NCI-H510A treated with DMSO at 0.1 percent for 48 hours (cell line): ENCODE measurements at regions not wholly inside any gene's neighbourhood (a gene's known extent, or its start where the extent isn't known, plus 50 kb on each side); places are given as distances from the start of the nearest gene placed in this dataset.

Experiments
- DNase-seq: peaks from one replicate; lab custom pipeline; 2025; lab: John Stamatoyannopoulos, UW

DNA sequence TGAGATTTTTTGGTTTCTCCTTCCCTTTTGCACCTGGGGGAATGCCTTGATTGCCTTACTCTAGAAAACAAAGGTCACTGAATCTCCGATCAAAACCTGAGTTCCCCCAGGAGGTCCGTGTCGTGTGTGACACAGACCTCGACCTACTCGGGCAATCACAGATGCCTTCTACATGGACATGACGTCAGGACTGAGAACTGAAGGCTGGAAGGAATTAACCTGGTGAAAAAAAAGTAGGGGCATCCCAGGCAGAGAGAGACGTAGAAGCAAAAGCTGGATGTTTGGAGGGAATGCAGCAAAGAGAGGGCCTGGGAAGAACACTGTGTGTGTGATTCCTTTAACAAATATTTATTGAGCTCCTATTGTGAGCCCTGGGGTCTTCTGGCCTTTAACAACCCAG is 178.0 kb downstream of the PRDM2 start:
- no peak for DNase-seq

DNA sequence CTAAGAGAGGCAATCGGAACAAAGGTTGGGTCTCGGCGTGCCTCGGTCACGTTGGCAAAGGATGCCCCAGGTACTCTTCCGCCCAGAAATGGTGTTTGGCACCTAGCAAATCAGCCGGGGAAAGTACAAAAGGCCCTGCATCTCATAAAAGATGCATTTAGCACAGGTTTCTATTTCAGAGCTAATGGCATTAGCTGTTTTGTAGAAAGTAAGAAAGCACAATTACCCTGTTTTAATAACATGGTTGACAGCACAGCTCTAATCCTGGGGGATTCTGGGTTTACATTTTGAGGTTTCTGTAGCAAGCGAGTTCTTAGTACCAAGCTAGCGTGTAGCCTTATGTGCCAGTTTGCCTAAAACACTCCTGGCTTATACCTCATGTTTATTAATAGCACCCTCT is 178.5 kb downstream of the PRDM2 start:
- no peak for DNase-seq

DNA sequence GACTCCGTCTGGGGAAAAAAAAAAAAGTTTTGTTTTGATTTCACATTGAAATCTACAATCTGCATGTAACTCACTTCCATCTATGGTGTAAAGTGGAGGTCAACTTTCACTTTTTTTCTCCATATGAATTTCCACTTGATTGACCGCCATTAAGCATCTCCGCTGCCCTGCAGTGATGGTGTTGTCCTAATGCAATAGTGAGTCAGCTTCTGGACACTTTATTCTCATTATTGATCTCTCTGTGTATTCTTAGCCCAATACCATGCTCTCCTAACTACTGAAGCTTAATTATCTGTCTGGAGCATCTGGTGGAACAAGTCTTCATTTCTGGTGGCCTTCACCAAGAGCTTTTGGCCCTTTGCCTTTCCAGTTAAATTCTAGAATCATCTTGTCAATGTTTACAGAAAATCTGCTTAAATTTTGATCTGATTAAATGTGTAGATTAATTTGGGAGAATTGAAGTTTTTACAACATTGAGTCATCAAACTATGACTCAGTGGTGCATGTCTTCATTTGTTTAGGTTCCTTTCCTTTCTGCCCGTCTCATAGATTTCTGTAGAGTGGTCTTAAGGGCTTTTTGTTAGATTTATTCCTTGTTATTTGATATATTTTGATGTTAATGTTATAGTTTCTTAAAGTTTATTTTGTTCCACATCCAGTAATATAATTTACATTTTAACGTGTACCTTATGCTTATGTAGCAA is 181.5 kb downstream of the PRDM2 start:
- DNase-seq = no peak

DNA sequence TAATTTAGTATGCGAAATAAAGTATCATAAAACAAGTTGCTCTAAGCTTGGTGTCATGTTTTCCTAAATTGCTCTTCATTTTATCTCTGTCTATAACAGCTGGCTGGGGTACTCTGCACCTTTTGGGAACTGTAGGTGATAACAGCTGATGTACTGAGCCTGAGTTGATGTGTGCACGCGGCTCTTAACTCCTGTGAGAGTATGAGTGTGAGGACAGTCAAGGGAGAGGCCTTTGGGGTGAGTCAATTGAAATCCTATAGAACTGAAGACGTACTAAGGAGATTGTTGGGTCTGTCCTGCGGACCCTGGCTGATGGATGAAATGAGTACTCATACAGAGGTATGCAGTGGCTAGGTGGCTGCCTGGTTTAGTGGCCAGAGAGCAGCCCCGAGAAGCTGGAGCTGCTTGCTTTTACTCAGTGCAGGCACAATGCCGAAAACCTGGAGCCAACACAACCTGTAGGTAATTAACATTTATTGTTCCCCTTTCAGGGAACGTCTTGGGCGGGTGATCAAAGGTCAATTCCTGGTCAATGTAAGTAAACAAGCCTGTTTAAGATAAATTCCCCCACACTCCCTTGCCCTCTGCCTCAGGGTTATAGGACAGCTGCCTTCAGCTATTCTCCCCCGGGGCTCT is 188.5 kb downstream of the PRDM2 start:
- DNase-seq = no peak

DNA sequence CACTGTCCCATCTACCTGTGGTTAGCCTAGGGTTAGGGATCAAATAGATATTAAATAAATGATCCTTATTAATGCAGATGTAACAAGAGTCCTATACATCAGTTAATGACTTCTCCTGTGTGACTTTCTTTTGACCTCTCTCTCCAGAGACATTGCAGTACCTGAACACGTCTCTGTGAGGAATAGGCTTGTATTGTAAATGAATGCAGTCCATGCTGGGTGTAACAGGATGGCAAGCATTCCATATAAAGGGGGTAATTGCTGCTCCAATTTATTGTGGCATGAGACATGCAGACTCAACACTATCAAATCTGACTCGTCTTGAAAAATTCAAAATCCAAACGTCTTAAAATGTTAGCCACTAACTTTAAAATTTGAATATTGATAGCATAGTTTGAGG is 189.5 kb downstream of the PRDM2 start:
- no peak for DNase-seq

DNA sequence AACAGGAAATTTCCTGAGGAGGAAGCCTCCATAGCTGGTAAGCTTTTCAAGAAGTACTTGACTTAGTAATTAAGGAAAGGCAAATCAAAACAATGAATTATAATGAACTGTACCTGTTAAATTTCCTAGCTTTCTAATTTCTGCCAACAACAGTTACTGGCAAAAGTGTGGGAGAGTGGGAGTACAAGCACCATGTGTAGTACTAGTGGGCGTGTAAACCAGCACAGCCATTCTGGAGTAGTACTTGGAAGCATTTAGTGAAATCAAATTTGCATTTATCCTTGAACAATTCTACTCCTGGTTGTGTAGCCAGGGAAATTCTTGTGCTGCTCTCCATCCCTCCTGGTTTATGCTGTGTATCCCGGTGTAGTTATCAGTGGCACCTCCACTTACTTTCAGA is 190.8 kb downstream of the PRDM2 start:
- DNase-seq = no peak

DNA sequence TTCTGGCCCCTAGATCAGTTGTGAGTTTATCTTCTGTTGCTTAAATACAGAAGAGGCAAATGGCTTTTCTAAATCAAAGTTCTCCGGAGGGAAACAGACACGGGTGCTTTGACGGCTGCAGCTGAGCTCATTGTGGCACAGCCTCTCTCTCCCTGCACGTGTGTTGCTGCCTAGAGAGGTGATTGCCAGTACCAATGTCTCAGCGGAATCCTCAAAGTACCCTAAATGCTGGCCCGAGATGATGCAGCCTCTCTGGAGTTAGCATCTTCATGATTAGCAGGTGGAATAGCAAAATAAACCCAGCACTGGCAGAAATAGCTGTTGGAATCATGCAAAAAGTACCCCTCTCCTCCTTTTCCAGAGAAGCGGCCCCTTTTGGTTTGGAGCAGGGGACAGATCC is 192.2 kb downstream of the PRDM2 start:
- no peak for DNase-seq

DNA sequence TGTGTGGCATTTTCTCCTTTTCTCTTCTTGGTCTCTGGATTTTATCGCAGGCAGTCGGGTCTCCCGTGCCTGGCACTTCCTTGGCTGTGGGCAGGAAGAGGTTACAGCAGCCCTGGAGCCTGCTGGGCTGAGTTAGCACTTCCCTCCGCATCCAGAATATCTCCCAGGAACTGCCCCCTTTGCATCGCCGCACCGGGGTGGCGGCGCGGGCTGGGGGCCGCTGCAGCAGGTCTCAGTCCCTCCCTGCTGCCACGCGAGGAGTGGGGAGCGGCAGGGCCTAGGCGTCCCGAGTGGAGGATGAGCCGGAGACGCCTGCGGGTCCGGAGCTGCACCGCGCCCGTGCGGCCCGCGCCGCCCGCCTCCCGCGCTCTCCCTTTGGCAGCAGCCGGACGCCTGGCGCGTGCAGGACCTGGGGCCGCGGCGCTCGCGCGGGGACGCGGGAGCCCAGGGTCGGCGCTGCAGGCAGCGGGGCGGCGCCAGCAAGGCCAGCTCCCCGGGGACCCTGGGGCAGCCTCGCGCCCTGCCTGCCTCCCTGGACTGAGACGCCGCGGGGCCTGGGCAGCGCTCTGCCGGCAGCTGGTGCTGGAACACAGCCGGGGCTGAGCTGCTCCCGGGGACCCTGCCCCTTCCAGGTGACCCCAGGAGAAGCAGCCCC is 192.8 kb downstream of the PRDM2 start:
- peak; percentile 30 for DNase-seq

DNA sequence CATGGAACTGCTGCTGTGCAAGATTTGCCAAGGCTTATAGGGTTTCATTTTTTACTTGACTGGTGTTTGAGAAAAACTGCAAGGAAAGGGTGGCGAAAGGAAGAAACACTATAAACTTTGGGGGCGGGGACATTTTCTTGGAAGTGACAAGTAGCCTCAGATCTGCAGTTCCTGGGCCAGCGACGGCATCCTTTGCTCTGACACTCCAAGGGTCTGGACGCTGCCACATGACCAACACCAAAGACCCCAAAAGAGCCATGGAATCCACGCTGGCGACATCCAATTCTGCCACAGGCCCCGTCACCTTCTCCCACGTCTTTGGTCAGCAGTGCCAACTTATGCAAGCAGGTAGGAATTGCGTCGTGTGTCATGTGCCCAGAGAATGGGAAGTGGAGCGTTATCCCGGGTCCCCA is 193.4 kb downstream of the PRDM2 start:
- no peak for DNase-seq

DNA sequence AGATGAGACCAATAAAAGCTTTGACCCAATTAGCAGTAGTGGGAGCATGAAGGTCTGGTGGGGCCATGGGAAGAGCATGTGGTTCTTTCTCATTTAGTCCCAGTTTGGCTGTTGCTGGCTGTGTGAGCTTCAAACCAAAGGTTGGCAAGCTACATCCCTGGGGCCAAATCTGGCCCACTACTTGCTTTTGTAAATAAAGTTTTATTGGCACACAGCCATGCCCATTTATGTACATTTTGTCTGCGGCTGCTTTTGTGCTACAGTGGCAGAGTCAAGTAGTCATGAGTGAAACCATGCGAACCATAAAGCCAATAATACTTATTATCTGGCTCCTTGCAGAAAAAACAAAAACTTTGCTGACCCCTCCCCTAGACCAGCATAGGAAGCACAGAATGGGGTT is 196.9 kb downstream of the PRDM2 start:
- DNase-seq = no peak

DNA sequence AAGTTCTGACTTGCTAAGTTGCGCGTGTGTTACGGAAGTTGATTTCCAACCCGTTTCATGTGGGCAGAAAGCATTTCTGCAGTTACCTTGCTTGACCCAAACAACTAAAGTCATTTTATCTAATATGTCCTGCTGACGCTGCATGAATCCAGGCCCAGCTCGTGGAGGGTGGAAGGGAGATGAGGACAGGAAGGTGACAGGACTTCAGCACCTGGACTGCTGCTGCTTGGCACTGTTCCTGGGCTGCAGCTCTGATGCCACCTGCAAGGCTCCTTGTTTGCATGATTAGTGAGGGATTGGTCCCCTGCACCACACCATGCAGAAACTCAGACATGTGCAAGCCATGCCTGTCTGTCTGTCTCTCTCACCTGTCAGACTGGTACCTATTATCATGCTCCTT is 198.4 kb downstream of the PRDM2 start:
- DNase-seq = peak; percentile 16

DNA sequence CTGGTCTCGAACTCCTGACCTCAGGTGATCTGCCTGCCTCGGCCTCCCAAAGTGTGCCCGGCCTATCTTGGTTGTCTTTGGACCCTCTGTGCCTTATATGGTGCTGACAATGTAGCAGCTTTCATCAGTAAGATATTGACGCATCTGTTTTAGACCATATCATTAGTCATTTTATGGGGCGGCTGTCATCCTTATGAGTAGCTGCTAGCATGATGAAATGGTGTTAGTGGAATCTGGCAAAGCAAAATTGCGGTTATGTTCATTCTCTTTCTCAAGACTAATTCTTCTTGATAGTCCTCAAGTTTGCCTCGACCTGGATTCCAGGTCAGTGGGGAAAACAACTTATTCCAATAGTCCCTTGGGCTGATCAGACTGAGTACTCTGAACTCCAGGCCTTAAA is 199.9 kb downstream of the PRDM2 start:
- no peak for DNase-seq

DNA sequence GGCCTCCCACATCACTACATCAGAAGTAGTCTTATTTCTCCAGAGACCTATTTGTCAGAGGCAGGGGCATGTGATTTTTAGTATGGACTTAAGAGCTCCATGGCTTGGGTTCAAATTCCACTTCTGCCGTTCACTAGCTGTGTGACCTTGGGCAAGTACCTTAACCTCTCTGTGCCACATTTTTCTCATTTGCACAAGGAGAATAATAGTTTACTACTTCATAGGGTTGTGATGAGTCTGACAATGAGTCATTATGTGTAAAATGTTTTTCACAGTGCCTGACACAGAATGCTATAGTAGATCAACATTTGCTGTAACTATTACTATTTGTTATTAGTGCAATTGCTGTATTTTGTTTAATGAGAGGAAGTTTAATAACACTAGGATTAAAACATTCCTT is 200.6 kb downstream of the PRDM2 start:
- DNase-seq = no peak

DNA sequence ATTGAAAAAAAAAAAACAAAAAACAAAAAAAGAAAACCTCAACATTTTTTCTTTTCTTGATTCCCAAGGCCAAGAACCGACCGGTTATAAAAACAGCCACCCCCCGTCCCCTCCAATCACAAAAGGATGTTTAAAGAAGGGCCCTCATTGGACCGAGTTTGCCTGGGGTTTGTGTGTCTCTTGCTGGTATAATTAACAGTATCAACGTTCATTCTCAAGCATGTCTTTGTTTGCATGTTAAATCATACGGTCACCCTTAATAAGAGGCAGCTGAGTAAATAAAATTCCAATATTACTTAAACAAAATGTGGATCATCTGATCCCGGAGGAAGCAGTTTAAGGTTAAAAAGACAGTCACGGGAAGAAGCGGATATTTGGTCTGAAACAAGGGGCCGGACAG is 201.1 kb downstream of the PRDM2 start:
- DNase-seq = peak; percentile 87

DNA sequence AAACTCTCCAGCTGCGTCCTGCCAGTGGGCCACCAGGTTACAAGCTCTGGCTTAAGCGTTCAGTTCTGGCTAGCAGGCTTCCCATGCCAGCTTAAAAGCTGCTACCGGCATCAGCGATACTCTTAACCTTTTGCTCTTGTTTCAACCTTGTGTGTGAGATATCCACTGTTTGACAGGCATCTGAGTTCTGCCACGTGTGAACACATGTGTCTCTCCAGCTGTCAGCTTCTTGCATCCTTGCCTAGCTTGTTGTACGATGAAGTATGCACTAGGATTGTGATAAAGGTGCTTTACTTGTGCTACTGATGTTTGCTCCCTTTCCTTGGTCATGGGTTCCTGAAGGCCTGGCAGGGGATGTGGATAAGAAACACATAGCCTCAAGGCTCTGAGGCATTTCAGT is 201.6 kb downstream of the PRDM2 start:
- DNase-seq = peak; percentile 82

DNA sequence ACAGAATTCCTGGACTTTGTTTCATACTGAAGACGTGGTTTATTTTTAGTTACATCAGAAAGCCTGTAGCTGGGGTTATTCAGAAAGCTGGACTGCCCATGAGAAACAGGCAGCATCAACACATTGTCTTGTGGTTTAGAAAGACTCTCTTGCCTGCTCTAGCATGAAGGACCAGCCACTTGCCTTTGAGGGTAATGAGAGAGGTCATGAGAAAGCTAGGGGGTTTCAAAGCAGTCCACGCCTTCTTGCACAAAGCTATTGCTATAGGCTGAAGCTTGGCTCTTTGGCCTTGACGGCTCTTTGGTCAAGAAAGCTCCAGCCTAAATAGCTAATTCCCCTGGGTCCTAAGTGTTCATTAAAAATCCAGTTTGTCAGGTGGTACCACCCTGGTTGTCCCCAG is 208.1 kb downstream of the PRDM2 start:
- peak; percentile 29 for DNase-seq

DNA sequence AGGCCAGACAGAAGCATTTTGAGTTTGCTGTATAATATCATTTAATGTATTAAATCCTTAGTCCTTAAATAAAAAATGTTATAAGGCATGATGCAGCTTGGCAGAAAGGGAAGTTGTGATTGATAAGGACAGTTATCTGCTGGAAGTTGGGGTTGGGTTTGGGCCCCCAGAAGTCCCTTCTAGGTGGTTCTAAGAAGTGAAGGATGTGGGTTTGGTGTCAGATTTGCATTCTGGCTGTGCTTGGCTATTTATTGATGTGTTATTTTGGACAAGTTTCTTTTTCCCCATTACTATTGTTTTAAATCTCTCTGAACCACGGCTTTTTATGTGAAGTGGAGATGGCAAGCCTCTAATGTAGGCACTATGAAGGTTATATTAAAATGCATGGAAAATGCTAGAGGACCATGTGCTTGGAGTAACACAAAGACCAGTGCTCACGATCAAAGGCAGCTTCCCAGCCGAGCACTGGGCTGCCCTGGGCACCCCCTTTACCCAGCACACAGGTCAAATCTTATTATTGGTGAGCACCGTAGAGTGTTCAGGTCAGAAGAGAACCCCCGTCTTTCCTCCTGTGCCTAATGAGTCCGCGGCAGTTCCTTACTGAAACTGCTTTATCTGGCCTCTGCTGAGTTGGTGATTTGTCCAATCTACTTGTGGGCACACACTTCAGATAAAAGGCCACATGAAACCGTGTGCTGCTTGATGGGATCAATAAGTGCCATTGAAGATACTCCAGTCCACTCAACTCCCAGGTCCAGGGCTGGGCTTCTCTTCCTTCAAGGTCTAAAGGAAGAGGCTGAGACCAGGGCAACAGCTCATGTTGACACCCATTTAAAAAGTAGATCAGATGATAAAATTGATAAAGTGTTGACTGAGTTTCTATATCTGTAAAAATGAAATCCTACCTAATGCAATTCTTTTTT is 212.0 kb downstream of the PRDM2 start:
- DNase-seq = peak; percentile 36

DNA sequence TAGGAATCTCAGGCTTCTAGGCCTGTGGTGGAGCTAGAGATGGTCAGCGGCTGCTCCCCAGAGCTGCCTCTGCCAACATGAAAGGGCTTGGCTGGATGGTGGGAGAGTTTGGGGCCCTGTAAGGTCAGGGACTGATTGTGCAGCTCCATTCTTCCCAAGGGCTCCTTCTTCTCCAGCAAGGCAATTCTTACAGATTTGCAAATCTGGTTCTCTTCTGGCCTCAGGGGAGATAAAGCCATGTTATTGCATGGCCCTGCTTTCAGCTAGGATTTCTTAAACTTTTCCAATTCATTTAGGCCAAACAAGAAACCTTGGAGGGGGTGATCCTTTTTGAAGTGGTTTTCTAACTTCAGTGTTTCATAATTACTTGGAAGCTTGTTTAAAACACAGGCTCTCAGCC is 213.4 kb downstream of the PRDM2 start:
- no peak for DNase-seq

DNA sequence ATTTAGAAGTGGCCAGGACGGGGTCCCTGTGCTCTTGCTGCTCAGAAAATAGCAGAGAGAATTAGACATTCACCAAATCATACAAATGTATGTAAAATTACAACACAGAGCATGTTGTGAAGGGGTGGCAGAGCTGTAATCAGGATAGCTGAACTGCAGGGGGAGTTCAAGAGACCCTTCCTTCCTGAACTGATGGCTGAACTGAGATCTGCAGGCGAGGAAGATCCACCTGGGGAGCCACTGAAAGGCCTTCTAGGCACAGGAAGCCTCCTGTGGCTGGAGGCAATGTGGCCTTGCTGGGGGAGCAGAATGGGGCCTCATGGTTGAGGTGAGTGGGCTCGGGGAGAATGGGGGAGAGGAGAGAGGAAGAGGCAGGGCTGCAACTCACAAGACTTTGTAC is 216.5 kb downstream of the PRDM2 start:
- no peak for DNase-seq

DNA sequence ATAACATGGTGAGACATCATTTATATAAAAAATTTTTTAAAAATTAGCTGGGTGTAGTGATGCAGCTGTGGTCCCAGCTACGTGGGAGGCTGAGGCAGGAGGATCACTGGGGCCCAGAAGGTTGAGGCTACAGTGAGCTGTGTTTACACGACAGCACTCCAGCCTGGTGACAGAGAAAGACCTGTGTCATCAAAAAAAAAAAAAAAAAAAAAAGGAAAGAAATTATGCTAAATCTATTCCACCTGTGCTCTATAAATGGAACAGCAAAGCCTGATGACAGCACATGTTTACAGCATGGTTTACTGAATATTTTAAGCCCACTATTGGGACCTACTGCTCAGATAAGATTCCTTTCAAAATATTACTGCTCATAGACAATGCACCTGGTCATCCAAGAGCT is 217.6 kb downstream of the PRDM2 start:
- no peak for DNase-seq

DNA sequence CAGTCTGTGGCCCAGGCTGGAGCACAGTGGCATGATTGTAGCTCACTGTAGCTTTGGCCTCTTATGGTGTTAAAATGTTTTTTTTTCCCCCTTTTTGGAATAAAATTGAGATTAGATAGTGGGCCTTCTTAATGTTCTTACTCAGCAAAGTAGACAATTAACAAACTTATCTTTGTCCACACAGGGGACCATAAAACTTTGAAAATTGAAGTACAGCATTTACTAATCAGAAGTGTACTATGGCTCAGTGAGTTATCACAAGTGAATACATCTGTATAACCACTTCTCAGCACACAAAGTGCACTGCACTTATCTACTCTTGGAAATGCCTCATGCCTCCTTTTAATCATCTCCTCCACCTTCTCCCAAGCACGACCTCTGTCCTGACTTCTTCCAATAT is 218.9 kb downstream of the PRDM2 start:
- DNase-seq = no peak

DNA sequence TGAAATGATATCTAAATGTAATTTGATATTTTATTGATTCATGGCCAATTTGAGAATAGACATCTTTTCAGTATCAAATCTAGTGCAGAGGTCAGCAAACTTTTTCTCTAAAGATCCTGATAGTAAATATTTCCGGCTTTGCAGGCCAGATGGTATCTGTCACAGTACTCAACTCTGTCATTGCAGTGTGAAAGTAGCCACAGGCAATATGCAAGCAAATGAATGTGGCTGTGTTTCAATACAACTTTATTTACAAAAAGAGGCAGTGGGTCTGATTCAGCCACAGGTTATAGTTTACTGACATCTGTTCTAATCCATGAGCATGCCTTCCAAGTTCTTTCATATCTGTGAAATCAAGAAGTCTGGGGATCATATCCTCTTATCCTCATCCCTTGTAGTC is 221.2 kb downstream of the PRDM2 start:
- no peak for DNase-seq
